ENCODE measurements at regions not wholly inside any gene's neighbourhood (a gene's known extent, or its start where the extent isn't known, plus 50 kb on each side); places are given as distances from the start of the nearest gene placed in this dataset.

DNA sequence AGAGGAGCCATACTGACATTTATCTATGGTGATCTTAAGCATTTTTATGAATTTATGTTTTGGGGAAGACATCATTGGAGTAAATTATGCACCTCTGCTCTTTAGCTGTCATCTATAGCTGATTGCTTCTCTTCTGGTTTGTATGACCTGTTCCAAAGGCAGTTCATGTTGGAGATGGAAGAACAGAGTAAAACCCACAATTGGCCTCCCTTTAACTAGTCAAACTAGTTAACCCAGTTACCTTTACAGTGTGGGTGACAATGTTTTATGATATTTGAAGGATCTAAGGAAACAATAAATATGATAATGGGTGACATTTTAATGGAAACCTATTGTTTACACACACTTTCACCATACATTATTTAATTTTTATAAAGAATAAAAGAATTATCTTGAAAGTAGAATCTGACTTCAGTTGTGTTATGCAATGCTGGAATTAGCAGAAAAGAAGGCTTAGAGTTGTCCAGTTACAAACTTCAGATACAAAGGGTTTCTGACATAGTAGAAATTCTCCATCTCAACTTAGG is 263.5 kb downstream of the NFKBIZ start:
- TF ChIP-seq ZNF384 (IDR thresholded peaks at IDR 0.05) (no peak), ARNT (IDR thresholded peaks at IDR 0.05) (no peak), SP1 (IDR thresholded peaks at IDR 0.05) (no peak), SUZ12 (IDR thresholded peaks at IDR 0.05) (no peak), LEF1 (IDR thresholded peaks at IDR 0.05; ENCODE audit: borderline replicate concordance) (no peak), FOXM1 (IDR thresholded peaks at IDR 0.05; ENCODE audit: borderline replicate concordance) (no peak), L3MBTL2 (conservative IDR thresholded peaks at IDR 0.05) (no peak), BHLHE40 (IDR thresholded peaks at IDR 0.05; ENCODE audit: borderline replicate concordance) (no peak), CTBP1 (IDR thresholded peaks at IDR 0.05; ENCODE audit: borderline replicate concordance) (no peak), FOXA1 (IDR thresholded peaks at IDR 0.05) (no peak), HDGF (IDR thresholded peaks at IDR 0.05; ENCODE audit: borderline replicate concordance) (no peak), TARDBP (IDR thresholded peaks at IDR 0.05) (no peak), FOXK2 (IDR thresholded peaks at IDR 0.05) (no peak), NFRKB (IDR thresholded peaks at IDR 0.05) (no peak)

Measured in HEK293T (cell line).